GM06990 (cell line): ENCODE measurements at regions not wholly inside any gene's neighbourhood (a gene's known extent, or its start where the extent isn't known, plus 50 kb on each side); places are given as distances from the start of the nearest gene placed in this dataset.

Experiments
- DNase-seq: peaks from one replicate; pipeline ENCODE4 v3.0.0-alpha.2; 2011; ENCODE audit not compliant: insufficient read length; ENCODE audit errors: extremely low read depth
- H3K27me3 ChIP-seq: replicated peaks from 2 replicates; pipeline ENCODE4 v1.6.0; 2011; ENCODE audit warnings: low read length; ENCODE audit not compliant: control insufficient read depth, insufficient read depth
- H3K36me3 ChIP-seq: 2 replicates; pipeline ENCODE4 v1.5.1; 2011; ENCODE audit warnings: low read length; ENCODE audit not compliant: control insufficient read depth, insufficient read depth
- H3K4me3 ChIP-seq: replicated peaks from 2 replicates; pipeline ENCODE4 v1.5.1; 2011; ENCODE audit warnings: low read depth, mild to moderate bottlenecking, control low read depth, low read length
- CTCF ChIP-seq: IDR thresholded peaks from 2 replicates; pipeline ENCODE4 v1.5.1; 2011; ENCODE audit warnings: low read length, control low read depth, mild to moderate bottlenecking, inconsistent platforms; ENCODE audit not compliant: insufficient read depth, poor library complexity, severe bottlenecking

- DNase-seq: no peak
- Histone ChIP-seq H3K27me3 (no peaks in the 10 kb centered on the region), H3K36me3 (no peaks in the 10 kb centered on the region), H3K4me3 (no peak overlapping the region)
- no peak for TF ChIP-seq CTCF
These were observed 403.9 kb upstream of the TBL1XR1 start for GRCh38 chr3:177601152-177601551.

GRCh38 chr3:177602601-177603147 is 405.4 kb upstream of the TBL1XR1 start:
- Histone ChIP-seq H3K36me3 (no peaks in the 10 kb centered on the region), H3K27me3 (no peaks in the 10 kb centered on the region), H3K4me3 (no peak overlapping the region)
- DNase-seq: no peak
- TF ChIP-seq CTCF: no peak

- DNase-seq: peak; percentile 61
- no peak for TF ChIP-seq CTCF
- Histone ChIP-seq H3K27me3 (no peaks in the 10 kb centered on the region), H3K36me3 (no peaks in the 10 kb centered on the region), H3K4me3 (no peak overlapping the region)
These were observed 405.9 kb upstream of the TBL1XR1 start for GRCh38 chr3:177603148-177603603.

GRCh38 chr3:177604181-177604580 is 406.9 kb upstream of the TBL1XR1 start:
- Histone ChIP-seq H3K4me3 (no peak overlapping the region), H3K36me3 (no peaks in the 10 kb centered on the region), H3K27me3 (no peaks in the 10 kb centered on the region)
- TF ChIP-seq CTCF: no peak
- DNase-seq: no peak

- no peak for DNase-seq
- Histone ChIP-seq H3K36me3 (no peaks in the 10 kb centered on the region), H3K27me3 (no peaks in the 10 kb centered on the region), H3K4me3 (no peak overlapping the region)
- no peak for TF ChIP-seq CTCF
These were observed 409.6 kb upstream of the TBL1XR1 start for GRCh38 chr3:177606891-177607290.

- no peaks in the 10 kb centered on the region for H3K36me3 ChIP-seq
- DNase-seq: no peak
- no peak for TF ChIP-seq CTCF
- no peaks in the 10 kb centered on the region for H3K27me3 ChIP-seq
- H3K4me3 ChIP-seq: no peak overlapping the region
These were observed 410.3 kb upstream of the TBL1XR1 start for GRCh38 chr3:177607589-177607988.
